GM23248 (cell line): ENCODE measurements at regions not wholly inside any gene's neighbourhood (a gene's known extent, or its start where the extent isn't known, plus 50 kb on each side); places are given as distances from the start of the nearest gene placed in this dataset.

Experiments
- EZH2 ChIP-seq: fragments of 200-600 bp; sonication (generic); IDR thresholded peaks from 2 replicates; pipeline ENCODE4 v1.6.1; 2018; ENCODE audit warnings: antibody characterized with exemption, mild to moderate bottlenecking; ENCODE audit not compliant: insufficient read depth, poor library complexity, severe bottlenecking
- EZH2phosphoT487 ChIP-seq: fragments of 200-600 bp; sonication (generic); IDR thresholded peaks from 2 replicates; pipeline ENCODE4 v1.6.1; 2018; ENCODE audit warnings: antibody characterized with exemption, moderate library complexity, mild to moderate bottlenecking, low read depth; ENCODE audit not compliant: insufficient read depth

DNA sequence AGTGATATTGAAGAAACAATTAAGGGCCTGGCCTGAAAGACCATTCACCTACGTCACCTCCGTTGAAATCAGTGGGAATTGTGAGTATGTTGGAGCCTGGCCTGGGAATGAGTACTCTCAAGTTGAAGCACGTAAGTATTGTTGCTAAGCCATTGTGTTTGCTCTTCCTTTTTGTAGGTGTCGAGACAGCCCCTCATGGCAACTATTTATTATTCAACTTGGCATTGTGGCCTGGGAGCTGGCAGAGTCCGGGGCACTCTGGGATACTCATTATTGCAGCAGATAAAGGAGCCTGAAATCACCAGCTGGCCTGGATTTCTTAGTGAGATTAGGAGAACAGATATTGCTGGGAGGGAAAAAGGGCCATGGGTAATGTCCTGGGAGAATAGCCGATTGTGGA lies 147.4 kb downstream of the C12orf75 start:
- TF ChIP-seq EZH2phosphoT487 (no peak), EZH2 (no peak)
